ENCODE measurements at regions not wholly inside any gene's neighbourhood (a gene's known extent, or its start where the extent isn't known, plus 50 kb on each side); places are given as distances from the start of the nearest gene placed in this dataset.

- Mint-ChIP-seq H3K27ac (no peak overlapping the region), H3K27me3 (ENCODE audit: insufficient read depth, low read depth) (peaks cover 2% of the 10 kb centered on the region), H3K4me1 (peaks cover 4% of the 10 kb centered on the region), H3K36me3 (no peaks in the 10 kb centered on the region), H3K4me3 (no peak overlapping the region), H3K9me3 (peaks cover 2% of the 10 kb centered on the region)
- Histone ChIP-seq H3K27me3 (no peaks in the 10 kb centered on the region), H3K9ac (no peak overlapping the region), H2AFZ (replicated peaks) (no peak overlapping the region), H3K27ac (no peak overlapping the region), H3K4me3 (no peak overlapping the region), H3K9me3 (ENCODE audit: low read depth) (no peaks in the 10 kb centered on the region), H3K79me2 (ENCODE audit: low read depth) (no peaks in the 10 kb centered on the region), H3K4me2 (no peak overlapping the region), H4K20me1 (ENCODE audit: low read depth) (no peaks in the 10 kb centered on the region), H3K36me3 (no peaks in the 10 kb centered on the region), H3F3A (ENCODE audit: low read depth) (no peaks in the 10 kb centered on the region), H3K4me1 (no peaks in the 10 kb centered on the region)
- DNase-seq (ENCODE audit: low spot score), result no peak
- no peak for TF ChIP-seq CTCF (IDR thresholded peaks at IDR 0.05)
- TF ChIP-seq EZH2phosphoT487 (IDR thresholded peaks at IDR 0.05), result no peak
- no peak for TF ChIP-seq EZH2 (IDR thresholded peaks at IDR 0.05)
Observed at GRCh38 chr3:73883497-73883896, 258.8 kb upstream of the PDZRN3 start.

- Histone ChIP-seq H3K4me1 (no peaks in the 10 kb centered on the region), H3K79me2 (ENCODE audit: low read depth) (no peaks in the 10 kb centered on the region), H3K4me3 (no peak overlapping the region), H3K9ac (no peak overlapping the region), H3K36me3 (no peaks in the 10 kb centered on the region), H4K20me1 (ENCODE audit: low read depth) (no peaks in the 10 kb centered on the region), H3K27ac (no peak overlapping the region), H3F3A (ENCODE audit: low read depth) (no peaks in the 10 kb centered on the region), H2AFZ (replicated peaks) (no peak overlapping the region), H3K27me3 (no peaks in the 10 kb centered on the region), H3K4me2 (no peak overlapping the region), H3K9me3 (ENCODE audit: low read depth) (no peaks in the 10 kb centered on the region)
- H3K27me3 Mint-ChIP-seq (ENCODE audit: insufficient read depth, low read depth), result peaks cover 4% of the 10 kb centered on the region
- H3K9me3 Mint-ChIP-seq, result peaks cover 2% of the 10 kb centered on the region
- H3K27ac Mint-ChIP-seq, result no peak overlapping the region
- H3K36me3 Mint-ChIP-seq, result no peaks in the 10 kb centered on the region
- no peak overlapping the region for H3K4me3 Mint-ChIP-seq
- TF ChIP-seq EZH2 (IDR thresholded peaks at IDR 0.05), result no peak
- no peak for TF ChIP-seq EZH2phosphoT487 (IDR thresholded peaks at IDR 0.05)
- no peak for TF ChIP-seq CTCF (IDR thresholded peaks at IDR 0.05)
- DNase-seq (ENCODE audit: low spot score), result no peak
- peaks cover 9% of the 10 kb centered on the region for H3K4me1 Mint-ChIP-seq
Observed at GRCh38 chr3:73874606-73875369, 250.0 kb upstream of the PDZRN3 start.

- no peaks in the 10 kb centered on the region for H3K27me3 ChIP-seq
- H3K9ac ChIP-seq, result no peak overlapping the region
- Mint-ChIP-seq H3K36me3 (no peaks in the 10 kb centered on the region), H3K27me3 (ENCODE audit: insufficient read depth, low read depth) (peaks cover 2% of the 10 kb centered on the region), H3K9me3 (peaks cover 2% of the 10 kb centered on the region), H3K4me1 (peaks cover 9% of the 10 kb centered on the region), H3K27ac (no peak overlapping the region), H3K4me3 (no peak overlapping the region)
- no peaks in the 10 kb centered on the region for H3K9me3 ChIP-seq (ENCODE audit: low read depth)
- TF ChIP-seq EZH2phosphoT487 (IDR thresholded peaks at IDR 0.05) (no peak), EZH2 (IDR thresholded peaks at IDR 0.05) (no peak), CTCF (IDR thresholded peaks at IDR 0.05) (no peak)
- no peak overlapping the region for H3K4me2 ChIP-seq
- H3K4me1 ChIP-seq, result no peaks in the 10 kb centered on the region
- H3K36me3 ChIP-seq, result no peaks in the 10 kb centered on the region
- H3K4me3 ChIP-seq, result no peak overlapping the region
- H3K27ac ChIP-seq, result no peak overlapping the region
- no peaks in the 10 kb centered on the region for H3F3A ChIP-seq (ENCODE audit: low read depth)
- no peaks in the 10 kb centered on the region for H3K79me2 ChIP-seq (ENCODE audit: low read depth)
- H2AFZ ChIP-seq (replicated peaks), result no peak overlapping the region
- no peaks in the 10 kb centered on the region for H4K20me1 ChIP-seq (ENCODE audit: low read depth)
- no peak for DNase-seq (ENCODE audit: low spot score)
Observed at GRCh38 chr3:73874161-73874560, 249.4 kb upstream of the PDZRN3 start.

Data from neural progenitor cell (in vitro differentiated cells).